Ovary (tissue), 7 donors: ENCODE measurements at regions not wholly inside any gene's neighbourhood (a gene's known extent, or its start where the extent isn't known, plus 50 kb on each side); places are given as distances from the start of the nearest gene placed in this dataset.

Experiments
- DNase-seq, 5 donors: peaks; one replicate each; pipeline ENCODE4 v3.0.0-alpha.2; 2019 to 2020
- H3K27ac ChIP-seq, 2 donors: fragments of 200-600 bp; one replicate each; pipeline versions ENCODE4 v1.5.1 to v1.8.0; 2019 to 2022
- H3K27me3 ChIP-seq: fragments of 200-600 bp; one replicate; pipeline ENCODE4 v1.8.0; 2022
- H3K36me3 ChIP-seq: fragments of 200-600 bp; sonication (generic); one replicate; pipeline ENCODE4 v1.5.1; 2019
- H3K4me1 ChIP-seq: one replicate; pipeline ENCODE4 v1.8.1; 2013; ENCODE audit warnings: mild to moderate bottlenecking, moderate library complexity; ENCODE audit not compliant: insufficient read depth
- H3K4me3 ChIP-seq: fragments of 200-600 bp; sonication (generic); one replicate; pipeline ENCODE4 v1.5.1; 2017
- H3K9me3 ChIP-seq, 2 donors: fragments of 200-600 bp in 1 of 2; sonication (generic) in 1 of 2; one replicate each; pipeline versions ENCODE4 v1.5.1 to v1.8.1; 2013 to 2019; ENCODE audit warnings: mild to moderate bottlenecking in 1 of 2, moderate library complexity in 1 of 2
- CTCF ChIP-seq, 3 donors: fragments of 450-650 bp in 2 of 3; fragments of 200-600 bp in 1 of 3; IDR thresholded peaks; one replicate each; pipeline versions ENCODE4 v1.5.1 to v1.8.0; 2016 to 2022; ENCODE audit warnings: antibody characterized with exemption in 3 of 3, mild to moderate bottlenecking in 1 of 3
- EP300 ChIP-seq: sonication (generic); formaldehyde crosslinking; IDR thresholded peaks from one replicate; pipeline ENCODE4 v1.6.1; 2017; ENCODE audit warnings: antibody characterized with exemption
- POLR2A ChIP-seq: fragments of 450-650 bp; IDR thresholded peaks from one replicate; pipeline ENCODE4 v1.6.1; 2017; ENCODE audit warnings: antibody characterized with exemption, mild to moderate bottlenecking, moderate library complexity
- WGBS, 3 donors: extraction: QIAGEN DNeasy Blood & Tissue Kit in 1 of 3; methylation state at CpG; one replicate each; pipeline versions ENCODE4 v1.1.5 to v1.1.7; 2013 to 2017; 5-methylcytosine and 5-hydroxymethylcytosine counted together
- intact Hi-C, 4 donors: fragments of 100-400 bp; cut with DNase I; formaldehyde crosslinking; loops; one replicate each; pipeline versions ENCODE4 v1.11.0 to v1.15.1; 2022 to 2023
- donor health status: DM: no; HTN: no; CAD: no; lungs with moderate emphysema.
- donor health status: DM: no; HTN: no; CAD: no.
- donor health status: Bipolar disorder and iron deficiency.
- donor health status: DM: no; HTN: no; CAD: no.
- donor health status: DM: yes; HTN: yes; CAD: no.

- no peak overlapping the region for H3K4me3 ChIP-seq
- 80 to 93% (median 92%) methylated on average over 1 of the region's 1 CpG for WGBS, 3 donors
- intact Hi-C loops = no loop called here
- H3K27me3 ChIP-seq = no peaks in the 10 kb centered on the region
- H3K36me3 ChIP-seq = no peaks in the 10 kb centered on the region
- no peak overlapping the region for H3K27ac ChIP-seq
- H3K9me3 ChIP-seq = no peaks in the 10 kb centered on the region
- DNase-seq = no peak
- no peaks in the 10 kb centered on the region for H3K4me1 ChIP-seq
- TF ChIP-seq EP300 = no peak
- no peak for TF ChIP-seq POLR2A
- no peak for TF ChIP-seq CTCF (IDR thresholded peaks at IDR 0.05)
Observed at GRCh38 chr6:23368557-23368956, 757.5 kb upstream of the NRSN1 start.

GRCh38 chr6:23370051-23370450 lies 756.0 kb upstream of the NRSN1 start:
- no peak for DNase-seq
- Histone ChIP-seq H3K27ac (no peak overlapping the region), H3K9me3 (no peaks in the 10 kb centered on the region), H3K27me3 (no peaks in the 10 kb centered on the region), H3K4me1 (no peaks in the 10 kb centered on the region), H3K36me3 (no peaks in the 10 kb centered on the region), H3K4me3 (no peak overlapping the region)
- WGBS, 3 donors = 91 to 96% (median 91%) methylated on average over 4 of the region's 4 CpGs
- intact Hi-C loops = no loop called here
- TF ChIP-seq POLR2A = no peak
- no peak for TF ChIP-seq CTCF (IDR thresholded peaks at IDR 0.05)
- TF ChIP-seq EP300 = no peak

GRCh38 chr6:23371132-23371915 lies 754.7 kb upstream of the NRSN1 start:
- no peaks in the 10 kb centered on the region for H3K9me3 ChIP-seq
- no peaks in the 10 kb centered on the region for H3K27me3 ChIP-seq
- no peak overlapping the region for H3K4me3 ChIP-seq
- intact Hi-C loops = no loop called here
- no peak for TF ChIP-seq CTCF (IDR thresholded peaks at IDR 0.05)
- no peak for TF ChIP-seq EP300
- no peak for TF ChIP-seq POLR2A
- no peaks in the 10 kb centered on the region for H3K4me1 ChIP-seq
- no peak for DNase-seq
- no peaks in the 10 kb centered on the region for H3K36me3 ChIP-seq
- 59 to 69% (median 62%) methylated on average over 4 of the region's 4 CpGs for WGBS, 3 donors
- H3K27ac ChIP-seq = no peak overlapping the region

- H3K4me1 ChIP-seq = no peaks in the 10 kb centered on the region
- no peak overlapping the region for H3K4me3 ChIP-seq
- H3K27ac ChIP-seq = no peak overlapping the region
- intact Hi-C loops = no loop called here
- no peaks in the 10 kb centered on the region for H3K27me3 ChIP-seq
- no peak for DNase-seq
- H3K36me3 ChIP-seq = no peaks in the 10 kb centered on the region
- TF ChIP-seq EP300 = no peak
- no peak for TF ChIP-seq POLR2A
- no peak for TF ChIP-seq CTCF (IDR thresholded peaks at IDR 0.05)
- H3K9me3 ChIP-seq = no peaks in the 10 kb centered on the region
Observed at GRCh38 chr6:23377830-23378229, 748.2 kb upstream of the NRSN1 start.
